PC-3 (cell line): ENCODE measurements at regions not wholly inside any gene's neighbourhood (a gene's known extent, or its start where the extent isn't known, plus 50 kb on each side); places are given as distances from the start of the nearest gene placed in this dataset.
A peak's percentile ranks its signal among the peaks of the same experiment; 100 is the strongest.

Experiments
- ATAC-seq: fragments of 200-7000 bp; cut with Tn5 transposase; 2 replicates; pipeline ENCODE4 v1.9.1; 2020; ENCODE audit warnings: mild to moderate bottlenecking, moderate library complexity
- BruUV-seq: library from RNA; stranded (reverse); fragments of 400-500 nt; replicated peaks from 2 replicates; lab custom pipeline; 2021; lab: Mats Ljungman, UMichigan
- CTCF ChIA-PET: fragments of 300-600 bp; sonication (Branson Sonifier 250); formaldehyde crosslinking; loops from one replicate; lab custom pipeline; 2022; ENCODE audit warnings: antibody characterized with exemption; lab: Charles Lee
- POLR2A ChIA-PET: fragments of 300-600 bp; sonication (Branson Sonifier 250); formaldehyde crosslinking; loops from one replicate; lab custom pipeline; 2022; ENCODE audit warnings: antibody characterized with exemption; ENCODE audit not compliant: unreplicated experiment; lab: Charles Lee
- DNase-seq: peaks from one replicate; pipeline ENCODE4 v3.0.0-alpha.2; 2015
- H2AFZ ChIP-seq: fragments of 300-600 bp; sonication (generic); 2 replicates; pipeline ENCODE4 v1.6.0; 2016; ENCODE audit warnings: antibody characterized with exemption, low read length
- H3F3A ChIP-seq: fragments of 300-600 bp; sonication (generic); one replicate; pipeline ENCODE4 v1.6.0; 2017; ENCODE audit warnings: antibody characterized with exemption, low read length, control low read depth, mild to moderate bottlenecking; ENCODE audit not compliant: unreplicated experiment
- H3K27ac ChIP-seq: fragments of 300-600 bp; sonication (generic); 2 replicates; pipeline ENCODE4 v1.5.1; 2016; ENCODE audit warnings: mild to moderate bottlenecking, low read length
- H3K27me3 ChIP-seq: fragments of 300-600 bp; sonication (generic); 2 replicates; pipeline ENCODE4 v1.6.1; 2016; ENCODE audit warnings: low read length, mixed read lengths
- H3K36me3 ChIP-seq: fragments of 300-600 bp; sonication (generic); 2 replicates; pipeline ENCODE4 v1.6.1; 2016; ENCODE audit warnings: low read depth, mixed run types, low read length, mixed read lengths
- H3K4me1 ChIP-seq: fragments of 300-600 bp; sonication (generic); 2 replicates; pipeline ENCODE4 v1.5.1; 2016; ENCODE audit warnings: low read length; ENCODE audit not compliant: insufficient read depth
- H3K4me2 ChIP-seq: fragments of 300-600 bp; sonication (generic); 2 replicates; pipeline ENCODE4 v1.6.0; 2016; ENCODE audit warnings: low read length
- H3K4me3 ChIP-seq: fragments of 300-600 bp; sonication (generic); 2 replicates; pipeline ENCODE4 v1.5.1; 2016; ENCODE audit warnings: mild to moderate bottlenecking, low read length, mixed read lengths
- H3K79me2 ChIP-seq: fragments of 300-600 bp; sonication (generic); 2 replicates; pipeline ENCODE4 v1.6.1; 2017; ENCODE audit warnings: low read length, mixed read lengths
- H3K9ac ChIP-seq: fragments of 300-600 bp; sonication (generic); 2 replicates; pipeline ENCODE4 v1.6.0; 2016; ENCODE audit warnings: mild to moderate bottlenecking, low read length
- H3K9me2 ChIP-seq: fragments of 300-600 bp; sonication (generic); replicated peaks from 2 replicates; pipeline ENCODE4 v1.6.1; 2016; ENCODE audit warnings: mixed run types, low read length, mixed read lengths
- H3K9me3 ChIP-seq: fragments of 300-600 bp; sonication (generic); 2 replicates; pipeline ENCODE4 v1.6.1; 2016; ENCODE audit warnings: low read length, mixed read lengths
- H4K20me1 ChIP-seq: fragments of 300-600 bp; sonication (generic); 2 replicates; pipeline ENCODE4 v1.6.1; 2016; ENCODE audit warnings: low read length, mixed read lengths
- EZH2 ChIP-seq: fragments of 300-600 bp; sonication (generic); IDR thresholded peaks from one replicate; pipeline ENCODE4 v1.6.1; 2017; ENCODE audit warnings: antibody characterized with exemption, mild to moderate bottlenecking, low read length; ENCODE audit not compliant: unreplicated experiment
- EZH2phosphoT487 ChIP-seq: fragments of 300-600 bp; sonication (generic); IDR thresholded peaks from 2 replicates; pipeline ENCODE4 v1.6.1; 2018; ENCODE audit warnings: mild to moderate bottlenecking, antibody characterized with exemption, low read length, borderline replicate concordance
- intact Hi-C: fragments of 100-400 bp; cut with micrococcal nuclease; formaldehyde crosslinking; loops from 2 replicates; pipeline ENCODE4 v1.9.0; 2023
- TF ChIP-seq, protein P1 (sequence below): fragments of 300-600 bp; sonication (generic); conservative IDR thresholded peaks from 2 replicates; pipeline ENCODE4 v1.5.1; 2017; ENCODE audit warnings: antibody characterized with exemption, low read depth, mild to moderate bottlenecking, low read length

DNA sequence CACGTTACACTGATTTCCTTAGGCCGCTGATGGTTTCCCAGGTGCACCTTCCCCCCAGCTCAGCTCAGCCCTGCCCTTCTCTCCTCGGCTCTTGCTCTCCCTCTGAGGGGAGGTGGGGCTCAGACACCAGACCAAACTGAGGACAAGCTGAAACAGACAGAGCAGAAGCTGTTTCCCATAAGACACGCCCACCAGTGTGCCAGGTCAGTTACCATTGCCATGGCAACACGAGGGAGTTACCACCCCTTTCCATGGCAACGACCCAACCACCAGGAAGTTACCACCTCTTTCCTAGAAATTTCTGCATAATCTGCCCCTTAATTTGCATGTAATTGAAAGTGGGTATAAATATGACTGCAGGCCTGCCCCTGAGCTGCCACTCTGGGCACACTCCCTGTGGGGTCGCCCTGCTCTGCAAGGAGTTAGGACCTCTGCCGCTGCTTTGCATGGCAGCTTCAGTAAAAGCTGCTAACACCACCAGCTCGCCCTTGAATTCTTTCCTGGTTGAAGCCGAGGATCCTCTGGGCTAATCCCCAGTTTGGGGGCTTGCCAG, 120.9 kb upstream of the SMIM21 start:
- no peak overlapping the region for H3K27ac ChIP-seq
- peaks cover 93% of the 10 kb centered on the region for H3K27me3 ChIP-seq
- no TSS peak for BruUV-seq
- no peaks in the 10 kb centered on the region for H3K4me1 ChIP-seq
- no peaks in the 10 kb centered on the region for H3K9me3 ChIP-seq
- H3K4me3 ChIP-seq = no peak overlapping the region
- no peaks in the 10 kb centered on the region for H4K20me1 ChIP-seq
- no peaks in the 10 kb centered on the region for H3K36me3 ChIP-seq
- TF ChIP-seq, protein P1, sequence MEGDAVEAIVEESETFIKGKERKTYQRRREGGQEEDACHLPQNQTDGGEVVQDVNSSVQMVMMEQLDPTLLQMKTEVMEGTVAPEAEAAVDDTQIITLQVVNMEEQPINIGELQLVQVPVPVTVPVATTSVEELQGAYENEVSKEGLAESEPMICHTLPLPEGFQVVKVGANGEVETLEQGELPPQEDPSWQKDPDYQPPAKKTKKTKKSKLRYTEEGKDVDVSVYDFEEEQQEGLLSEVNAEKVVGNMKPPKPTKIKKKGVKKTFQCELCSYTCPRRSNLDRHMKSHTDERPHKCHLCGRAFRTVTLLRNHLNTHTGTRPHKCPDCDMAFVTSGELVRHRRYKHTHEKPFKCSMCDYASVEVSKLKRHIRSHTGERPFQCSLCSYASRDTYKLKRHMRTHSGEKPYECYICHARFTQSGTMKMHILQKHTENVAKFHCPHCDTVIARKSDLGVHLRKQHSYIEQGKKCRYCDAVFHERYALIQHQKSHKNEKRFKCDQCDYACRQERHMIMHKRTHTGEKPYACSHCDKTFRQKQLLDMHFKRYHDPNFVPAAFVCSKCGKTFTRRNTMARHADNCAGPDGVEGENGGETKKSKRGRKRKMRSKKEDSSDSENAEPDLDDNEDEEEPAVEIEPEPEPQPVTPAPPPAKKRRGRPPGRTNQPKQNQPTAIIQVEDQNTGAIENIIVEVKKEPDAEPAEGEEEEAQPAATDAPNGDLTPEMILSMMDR = no peak
- TF ChIP-seq EZH2 (no peak), EZH2phosphoT487 (no peak)
- ATAC-seq = no peak
- no peaks in the 10 kb centered on the region for H3K9me2 ChIP-seq
- no peak for DNase-seq
- no peak overlapping the region for H3K9ac ChIP-seq
- POLR2A ChIA-PET = no interaction called here
- intact Hi-C loops = no loop called here
- H3K79me2 ChIP-seq = no peaks in the 10 kb centered on the region
- no peak overlapping the region for H3K4me2 ChIP-seq
- no peak overlapping the region for H2AFZ ChIP-seq
- H3F3A ChIP-seq = no peaks in the 10 kb centered on the region
- CTCF ChIA-PET = no interaction called here

DNA sequence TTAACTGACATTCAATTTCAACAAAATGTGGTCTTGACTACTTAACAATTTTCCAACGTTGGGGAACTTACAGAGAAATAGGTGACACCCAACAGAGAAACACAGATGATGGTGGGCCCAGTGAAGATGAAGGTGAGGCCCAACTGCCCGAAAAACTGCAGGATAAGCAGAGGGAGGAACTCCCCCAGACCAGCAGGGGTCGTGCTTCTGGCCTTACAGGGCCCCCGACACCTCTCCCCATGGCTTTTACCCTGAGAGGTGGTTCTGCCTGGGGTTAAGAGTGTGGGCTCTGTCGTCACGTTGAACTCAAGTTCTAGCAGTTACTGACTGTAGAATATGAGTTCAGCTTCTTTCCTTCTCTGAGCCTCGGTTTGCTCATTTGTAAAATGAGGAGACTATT, 119.5 kb upstream of the SMIM21 start:
- ATAC-seq (no peak), DNase-seq (no peak)
- H3K4me2 ChIP-seq = no peak overlapping the region
- H3K9me3 ChIP-seq = no peaks in the 10 kb centered on the region
- peaks cover 93% of the 10 kb centered on the region for H3K27me3 ChIP-seq
- intact Hi-C loops = no loop called here
- H2AFZ ChIP-seq = no peak overlapping the region
- H3K36me3 ChIP-seq = no peaks in the 10 kb centered on the region
- no peaks in the 10 kb centered on the region for H4K20me1 ChIP-seq
- H3K4me3 ChIP-seq = no peak overlapping the region
- no peaks in the 10 kb centered on the region for H3K79me2 ChIP-seq
- CTCF ChIA-PET = no interaction called here
- H3K9me2 ChIP-seq = no peaks in the 10 kb centered on the region
- no peak overlapping the region for H3K27ac ChIP-seq
- no peaks in the 10 kb centered on the region for H3F3A ChIP-seq
- POLR2A ChIA-PET = no interaction called here
- no TSS peak for BruUV-seq
- no peak for TF ChIP-seq EZH2
- TF ChIP-seq, protein P1 = peak; percentile 37; the same call in 1 of the 2 replicates
- TF ChIP-seq EZH2phosphoT487 = no peak
- no peak overlapping the region for H3K9ac ChIP-seq
- no peaks in the 10 kb centered on the region for H3K4me1 ChIP-seq

- Histone ChIP-seq H3K4me1 (no peaks in the 10 kb centered on the region), H3K27ac (no peak overlapping the region), H3K9me3 (no peaks in the 10 kb centered on the region), H3K9me2 (no peaks in the 10 kb centered on the region), H3K36me3 (no peaks in the 10 kb centered on the region), H3K4me3 (no peak overlapping the region), H3K4me2 (no peak overlapping the region), H3F3A (no peaks in the 10 kb centered on the region), H3K9ac (no peak overlapping the region), H3K27me3 (peaks cover 93% of the 10 kb centered on the region), H2AFZ (no peak overlapping the region), H3K79me2 (no peaks in the 10 kb centered on the region), H4K20me1 (no peaks in the 10 kb centered on the region)
- POLR2A ChIA-PET = no interaction called here
- intact Hi-C loops = no loop called here
- CTCF ChIA-PET = no interaction called here
- DNase-seq = no peak
- no peak for TF ChIP-seq EZH2phosphoT487
- TF ChIP-seq, protein P1 = no peak
- no peak for TF ChIP-seq EZH2
- no peak for ATAC-seq
- BruUV-seq = no TSS peak
Observed at GRCh38 chr18:75545189-75545588, 117.7 kb upstream of the SMIM21 start.
